ENCODE measurements at regions not wholly inside any gene's neighbourhood (a gene's known extent, or its start where the extent isn't known, plus 50 kb on each side); places are given as distances from the start of the nearest gene placed in this dataset.

DNA sequence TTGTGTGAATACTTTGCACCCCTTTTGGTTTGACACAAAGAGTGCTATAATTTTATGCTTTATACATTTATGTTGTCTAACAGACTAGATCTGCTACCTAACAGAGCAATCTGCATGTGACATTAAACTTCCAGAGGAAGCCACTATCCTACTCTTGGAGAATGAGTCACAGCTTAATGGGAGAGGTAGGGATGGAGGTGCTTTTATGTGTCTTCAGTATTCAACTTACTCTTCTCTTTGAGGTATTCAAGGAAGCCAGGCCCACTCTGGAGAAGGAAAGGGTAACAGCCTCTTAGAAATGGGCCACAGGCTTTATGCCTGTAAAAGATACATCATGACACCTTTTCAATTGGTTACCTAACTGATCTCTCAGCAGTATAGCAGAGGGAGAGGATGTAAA, 85.8 kb upstream of the NEUROD1 start:
- no peak for DNase-seq (ENCODE audit: low read depth)
- no peak overlapping the region for H3K4me3 ChIP-seq (ENCODE audit: low read length)
- TF ChIP-seq, protein P1, sequence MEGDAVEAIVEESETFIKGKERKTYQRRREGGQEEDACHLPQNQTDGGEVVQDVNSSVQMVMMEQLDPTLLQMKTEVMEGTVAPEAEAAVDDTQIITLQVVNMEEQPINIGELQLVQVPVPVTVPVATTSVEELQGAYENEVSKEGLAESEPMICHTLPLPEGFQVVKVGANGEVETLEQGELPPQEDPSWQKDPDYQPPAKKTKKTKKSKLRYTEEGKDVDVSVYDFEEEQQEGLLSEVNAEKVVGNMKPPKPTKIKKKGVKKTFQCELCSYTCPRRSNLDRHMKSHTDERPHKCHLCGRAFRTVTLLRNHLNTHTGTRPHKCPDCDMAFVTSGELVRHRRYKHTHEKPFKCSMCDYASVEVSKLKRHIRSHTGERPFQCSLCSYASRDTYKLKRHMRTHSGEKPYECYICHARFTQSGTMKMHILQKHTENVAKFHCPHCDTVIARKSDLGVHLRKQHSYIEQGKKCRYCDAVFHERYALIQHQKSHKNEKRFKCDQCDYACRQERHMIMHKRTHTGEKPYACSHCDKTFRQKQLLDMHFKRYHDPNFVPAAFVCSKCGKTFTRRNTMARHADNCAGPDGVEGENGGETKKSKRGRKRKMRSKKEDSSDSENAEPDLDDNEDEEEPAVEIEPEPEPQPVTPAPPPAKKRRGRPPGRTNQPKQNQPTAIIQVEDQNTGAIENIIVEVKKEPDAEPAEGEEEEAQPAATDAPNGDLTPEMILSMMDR (conservative IDR thresholded peaks at IDR 0.05; ENCODE audit: low read length): no peak

DNA sequence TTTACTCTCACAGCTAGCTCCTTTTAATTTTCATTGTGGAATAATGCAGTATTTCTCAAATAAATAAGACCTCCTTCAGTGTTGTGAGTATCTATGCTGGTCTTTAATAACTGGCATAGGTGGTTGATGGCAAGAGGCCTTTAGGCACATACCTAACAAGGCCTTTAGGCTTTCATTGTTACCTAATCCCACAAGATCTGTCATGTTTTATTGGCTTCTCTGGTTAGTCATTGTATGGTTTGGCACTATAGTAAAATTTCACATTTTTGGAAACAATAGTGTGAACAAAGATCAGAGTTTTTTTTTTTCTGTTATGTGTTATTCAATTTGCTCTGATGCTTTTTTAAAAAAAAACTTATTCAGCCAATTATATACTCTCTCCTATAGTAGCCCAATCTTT, 89.8 kb upstream of the NEUROD1 start:
- H3K4me3 ChIP-seq (ENCODE audit: low read length): no peak overlapping the region
- DNase-seq (ENCODE audit: low read depth): peak; percentile 30
- TF ChIP-seq, protein P1 (conservative IDR thresholded peaks at IDR 0.05; ENCODE audit: low read length): no peak

DNA sequence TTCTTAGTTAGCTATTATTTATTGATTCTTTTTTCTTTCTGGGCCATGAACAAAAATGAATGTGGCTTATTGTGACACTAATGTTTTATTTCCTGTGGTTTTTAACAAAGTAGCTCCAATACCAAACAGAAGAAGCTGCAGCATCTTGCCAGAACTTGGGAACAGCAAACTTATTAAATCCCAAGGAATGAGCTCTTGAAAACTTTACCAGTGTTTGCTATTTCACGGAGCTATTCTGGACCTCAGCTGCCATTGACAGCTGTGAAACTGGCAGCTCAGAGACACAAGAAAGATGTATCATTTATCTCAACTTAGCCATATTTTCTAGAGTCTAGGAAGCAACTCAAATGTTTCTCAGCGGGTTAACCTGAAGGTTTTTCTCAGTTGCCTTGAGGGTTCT, 91.0 kb upstream of the NEUROD1 start:
- peak; percentile 42 for DNase-seq (ENCODE audit: low read depth)
- no peak overlapping the region for H3K4me3 ChIP-seq (ENCODE audit: low read length)
- TF ChIP-seq, protein P1 (conservative IDR thresholded peaks at IDR 0.05; ENCODE audit: low read length): no peak

DNA sequence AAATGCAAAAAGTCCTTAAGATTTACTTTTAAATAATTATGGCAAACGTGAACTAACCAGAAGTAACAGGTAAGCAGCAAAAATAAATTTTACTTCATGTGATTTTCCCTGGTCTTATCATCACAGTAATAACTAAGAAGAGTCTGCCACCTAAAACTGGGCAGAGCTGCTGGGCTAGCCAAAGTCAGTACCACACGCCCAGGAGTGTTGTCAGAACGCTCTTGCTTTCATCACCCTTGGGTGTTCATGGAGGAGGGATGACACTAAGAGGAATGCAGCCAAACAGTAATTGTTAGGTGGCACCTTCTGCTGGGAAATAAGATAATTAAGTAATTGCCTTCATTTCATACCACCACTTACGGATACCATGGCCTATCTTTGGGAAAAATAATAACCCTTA, 92.0 kb upstream of the NEUROD1 start:
- DNase-seq (ENCODE audit: low read depth): no peak
- H3K4me3 ChIP-seq (ENCODE audit: low read length): no peak overlapping the region
- TF ChIP-seq, protein P1 (conservative IDR thresholded peaks at IDR 0.05; ENCODE audit: low read length): no peak

DNA sequence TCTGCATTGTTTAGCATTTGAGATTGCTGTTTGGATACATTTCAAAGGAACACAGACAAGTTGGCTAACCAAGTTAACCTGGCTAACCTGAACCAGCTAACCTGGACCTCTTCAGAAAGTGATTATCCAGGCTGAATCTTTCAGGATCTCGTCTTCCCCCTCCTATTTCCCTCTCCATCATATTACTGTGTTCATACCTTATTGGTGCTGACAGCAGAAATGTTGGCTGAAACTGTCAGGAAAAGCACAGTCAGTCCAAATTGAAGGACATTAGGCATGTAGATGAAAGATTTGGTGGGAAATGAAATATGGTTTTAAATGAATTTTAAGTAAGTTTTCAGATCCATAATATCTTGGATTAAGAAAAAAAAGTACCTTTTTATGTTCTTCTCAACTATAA, 92.5 kb upstream of the NEUROD1 start:
- H3K4me3 ChIP-seq (ENCODE audit: low read length): no peak overlapping the region
- DNase-seq (ENCODE audit: low read depth): no peak
- TF ChIP-seq, protein P1 (conservative IDR thresholded peaks at IDR 0.05; ENCODE audit: low read length): no peak

DNA sequence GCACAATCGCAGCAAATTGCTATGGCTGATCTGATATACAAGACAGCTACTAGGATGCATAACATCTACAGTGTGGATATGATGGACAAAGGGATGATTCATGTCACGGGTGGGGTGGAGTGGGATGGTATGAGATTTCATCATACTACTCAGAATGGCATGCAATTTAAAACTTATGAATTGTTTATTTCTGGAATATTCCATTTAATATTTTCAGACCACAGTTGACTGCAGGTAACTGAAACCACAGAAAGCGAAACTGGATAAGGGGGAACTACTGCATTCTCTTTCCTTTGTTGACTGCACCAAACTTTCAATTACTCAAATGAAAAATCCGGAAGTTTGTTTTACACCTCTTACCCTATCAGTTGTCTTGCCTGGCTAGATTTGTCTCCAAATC, 94.4 kb upstream of the NEUROD1 start:
- peak; percentile 42 for DNase-seq (ENCODE audit: low read depth)
- TF ChIP-seq, protein P1 (conservative IDR thresholded peaks at IDR 0.05; ENCODE audit: low read length): no peak
- no peak overlapping the region for H3K4me3 ChIP-seq (ENCODE audit: low read length)

DNA sequence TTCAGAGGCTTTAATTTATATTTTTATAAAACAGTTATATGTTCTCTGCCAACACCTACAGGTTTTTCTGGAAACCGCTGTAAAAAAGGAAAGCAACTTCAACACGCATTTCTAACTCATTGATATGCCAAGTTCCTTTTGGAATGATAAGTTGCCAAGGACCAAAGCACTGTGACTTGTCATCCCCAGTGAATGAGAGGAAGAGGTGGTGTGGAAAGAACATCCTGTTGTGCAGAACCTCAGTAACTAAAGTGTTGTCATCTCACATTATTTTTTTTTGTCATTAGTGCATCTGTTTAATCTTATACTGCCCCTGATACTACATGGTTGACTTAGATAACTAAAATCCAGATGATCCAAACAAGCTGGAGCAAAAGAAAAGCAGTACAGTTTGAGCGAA, 96.0 kb upstream of the NEUROD1 start:
- DNase-seq (ENCODE audit: low read depth): no peak
- no peak overlapping the region for H3K4me3 ChIP-seq (ENCODE audit: low read length)
- TF ChIP-seq, protein P1 (conservative IDR thresholded peaks at IDR 0.05; ENCODE audit: low read length): no peak

All from AG10803 (cell line).